Esophagus muscularis mucosa (tissue), 4 donors: ENCODE measurements at regions not wholly inside any gene's neighbourhood (a gene's known extent, or its start where the extent isn't known, plus 50 kb on each side); places are given as distances from the start of the nearest gene placed in this dataset.
"Not testable (repeated sequence)": the region's sequence is repeated elsewhere in the genome, so short reads cannot be mapped to it uniquely, and the experiment has no call there.

ENCODE experiments used
- DNase-seq: peaks from one replicate; pipeline ENCODE4 v3.0.0-alpha.2; 2017; ENCODE audit errors: extremely low spot score
- H3K27ac ChIP-seq, 4 donors: fragments of 200-600 bp; sonication (generic); replicated peaks in 1 of 4; 1 replicate in 3 of 4; 2 replicates in 1 of 4; pipeline ENCODE4 v1.5.1; 2016 to 2019; ENCODE audit warnings: mild to moderate bottlenecking in 1 of 4
- H3K27me3 ChIP-seq, 4 donors: fragments of 200-600 bp; sonication (generic); one replicate each; pipeline versions ENCODE4 v1.5.1 to v1.6.0; 2016 to 2019
- H3K36me3 ChIP-seq, 4 donors: fragments of 200-600 bp; sonication (generic); one replicate each; pipeline ENCODE4 v1.5.1; 2016 to 2019
- H3K4me1 ChIP-seq, 4 donors: fragments of 200-600 bp; sonication (generic); one replicate each; pipeline ENCODE4 v1.5.1; 2016 to 2019
- H3K4me3 ChIP-seq, 4 donors: fragments of 200-600 bp; sonication (generic); 1 replicate in 2 of 4; 2 replicates in 2 of 4; pipeline ENCODE4 v1.5.1; 2016 to 2019; ENCODE audit warnings: mild to moderate bottlenecking in 4 of 4, moderate library complexity in 1 of 4
- H3K9me3 ChIP-seq, 4 donors: fragments of 200-600 bp; sonication (generic); 1 replicate in 3 of 4; 2 replicates in 1 of 4; pipeline ENCODE4 v1.5.1; 2016 to 2019
- EP300 ChIP-seq: sonication (generic); formaldehyde crosslinking; IDR thresholded peaks from one replicate; pipeline ENCODE4 v1.6.1; 2017; ENCODE audit warnings: antibody characterized with exemption
- POLR2A ChIP-seq: fragments of 450-650 bp; IDR thresholded peaks from one replicate; pipeline ENCODE4 v1.6.1; 2017; ENCODE audit warnings: antibody characterized with exemption, moderate library complexity, mild to moderate bottlenecking, low read depth
- POLR2AphosphoS5 ChIP-seq, 2 donors: sonication (generic); formaldehyde crosslinking; IDR thresholded peaks; one replicate each; pipeline ENCODE4 v1.6.1; 2017; ENCODE audit warnings: antibody characterized with exemption in 2 of 2
- WGBS: methylation state at CpG from one replicate; pipeline ENCODE4 v1.1.5; 2018; 5-methylcytosine and 5-hydroxymethylcytosine counted together
- intact Hi-C: fragments of 100-400 bp; cut with DNase I; formaldehyde crosslinking; loops from one replicate; pipeline ENCODE4 v1.15.1; 2023
- TF ChIP-seq, protein P1 (sequence below), 3 experiments: fragments of 200-600 bp in 2 of 3; fragments of 450-650 bp in 1 of 3; sonication (generic) in 2 of 3; IDR thresholded peaks; one replicate each; pipeline ENCODE4 v1.5.1; 2017 to 2019; ENCODE audit warnings: antibody characterized with exemption in 3 of 3, mild to moderate bottlenecking in 2 of 3, moderate library complexity in 1 of 3

DNA sequence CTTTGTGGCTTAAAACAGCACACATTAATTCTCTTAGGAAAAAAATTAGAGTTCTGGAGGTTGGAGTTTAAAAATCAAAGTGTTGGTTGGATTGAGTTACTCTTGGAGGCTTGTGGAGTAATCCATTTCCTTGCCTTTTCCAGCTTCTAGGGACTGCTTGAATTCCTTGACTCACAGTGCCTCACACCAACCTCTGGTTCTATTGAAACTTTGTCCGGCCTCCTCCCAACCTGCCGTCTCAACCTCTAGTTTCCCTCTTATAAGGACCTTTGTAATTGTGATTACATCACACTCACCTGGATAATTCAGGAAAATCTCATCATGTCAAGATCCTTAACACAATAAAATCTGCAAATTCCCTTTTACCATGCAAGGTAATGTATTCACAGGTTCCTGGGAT is 764.2 kb upstream of the CDH18 start:
- H3K9me3 ChIP-seq, intact Hi-C loops, H3K4me1 ChIP-seq, H3K27me3 ChIP-seq, DNase-seq, H3K27ac ChIP-seq, H3K4me3 ChIP-seq, H3K36me3 ChIP-seq: not testable (repeated sequence)
- WGBS: no CpG with 5 or more reads among the region's 2 CpGs

DNA sequence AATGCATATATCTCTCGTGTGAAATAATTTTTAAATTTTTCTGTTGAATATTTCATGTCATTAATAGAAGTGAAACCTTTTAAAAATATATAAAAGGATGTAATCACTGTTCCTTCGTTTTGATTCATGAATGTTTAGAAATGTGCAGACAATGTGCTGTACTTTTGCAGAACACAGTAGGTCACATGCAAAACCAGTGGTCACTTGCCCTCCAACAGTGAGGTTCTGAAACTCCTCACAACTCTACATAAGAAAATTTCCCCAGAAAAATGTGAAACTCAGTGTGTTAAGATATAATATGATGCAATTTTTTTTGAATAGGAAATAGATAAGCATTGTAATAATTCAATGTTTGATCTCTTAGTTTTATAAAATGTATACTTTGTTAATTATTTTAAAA is 747.7 kb upstream of the CDH18 start:
- H3K9me3 ChIP-seq, intact Hi-C loops, H3K27ac ChIP-seq, H3K36me3 ChIP-seq, H3K4me1 ChIP-seq, H3K27me3 ChIP-seq, H3K4me3 ChIP-seq, DNase-seq: not testable (repeated sequence)
- WGBS: 64% methylated on average over 2 of the region's 2 CpGs

DNA sequence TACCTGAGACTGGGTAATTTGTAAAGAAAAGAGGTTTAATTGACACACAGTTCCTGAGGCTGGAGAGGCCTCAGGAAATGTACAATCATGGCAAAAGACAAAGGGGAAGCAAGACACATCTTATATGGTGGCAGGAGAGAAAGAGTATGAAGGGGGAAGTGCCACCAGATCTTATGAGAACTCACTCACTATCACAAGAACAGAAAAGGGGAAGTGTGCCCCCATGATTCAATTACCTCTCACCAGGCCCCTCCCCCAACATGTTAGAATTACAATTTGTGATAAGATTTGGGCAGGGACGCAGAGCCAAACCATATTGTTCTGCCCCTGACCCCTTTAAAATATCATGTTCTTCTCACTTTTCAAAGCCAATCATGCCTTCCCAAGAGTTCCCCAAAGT is 744.2 kb upstream of the CDH18 start:
- H3K9me3 ChIP-seq, intact Hi-C loops, DNase-seq, H3K4me3 ChIP-seq, H3K27ac ChIP-seq, H3K27me3 ChIP-seq, H3K36me3 ChIP-seq, H3K4me1 ChIP-seq: not testable (repeated sequence)
- 95% methylated on average over 1 of the region's 1 CpG for WGBS

DNA sequence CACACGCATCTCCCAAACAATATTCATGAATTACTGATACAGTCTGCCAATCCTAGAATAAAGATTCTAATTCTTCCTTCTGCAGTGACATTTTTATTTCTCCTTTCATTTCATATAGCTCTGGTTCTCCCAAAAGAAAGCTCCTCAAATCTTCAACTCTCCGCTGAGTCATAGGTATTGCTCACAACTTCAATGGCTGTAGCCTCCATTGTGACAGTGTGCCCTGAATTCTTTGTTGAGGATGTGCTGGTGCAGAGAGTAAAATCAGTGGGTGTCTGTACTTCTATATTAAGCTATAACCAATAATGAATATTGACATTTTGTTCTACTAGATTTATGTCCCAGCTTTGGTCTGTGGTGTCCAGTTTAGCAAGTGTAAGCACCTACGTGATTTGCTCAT is 733.3 kb upstream of the CDH18 start:
- H3K9me3 ChIP-seq, H3K27ac ChIP-seq, H3K36me3 ChIP-seq, H3K4me3 ChIP-seq, H3K4me1 ChIP-seq, intact Hi-C loops, H3K27me3 ChIP-seq, DNase-seq: not testable (repeated sequence)
- 87% methylated on average over 3 of the region's 3 CpGs for WGBS

DNA sequence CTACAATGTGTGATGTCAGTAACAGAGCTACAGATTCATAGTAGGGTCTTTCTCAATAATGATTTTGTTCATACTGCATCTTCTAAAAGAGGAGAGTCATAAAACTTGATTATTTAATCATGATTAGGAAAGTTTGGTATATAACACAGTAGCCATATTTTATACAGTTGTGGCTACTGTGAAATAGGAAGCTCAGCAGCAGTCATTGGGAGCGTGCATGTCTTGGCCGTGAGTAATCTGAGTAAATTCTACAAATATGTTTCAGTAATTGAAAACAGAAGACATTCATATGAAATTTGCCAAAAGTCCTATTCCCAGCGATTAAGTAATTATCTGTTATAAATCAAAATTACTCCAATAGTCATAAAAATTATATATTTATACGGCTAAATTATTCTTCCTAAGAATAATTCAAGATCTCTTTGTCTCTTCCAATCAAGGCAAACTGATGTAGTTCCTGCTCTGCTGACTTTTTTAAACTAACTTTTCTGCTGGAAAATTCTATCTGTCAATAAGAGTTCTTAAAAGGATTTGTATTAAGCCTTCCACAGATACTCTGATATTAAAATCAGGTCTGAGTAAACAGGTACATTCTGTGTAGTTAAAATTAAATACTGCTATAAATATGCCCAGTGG is 723.6 kb upstream of the CDH18 start:
- intact Hi-C loops, H3K4me1 ChIP-seq, DNase-seq, H3K4me3 ChIP-seq, H3K27ac ChIP-seq, H3K36me3 ChIP-seq, H3K27me3 ChIP-seq, H3K9me3 ChIP-seq: not testable (repeated sequence)
- WGBS: 73% methylated on average over 4 of the region's 4 CpGs

DNA sequence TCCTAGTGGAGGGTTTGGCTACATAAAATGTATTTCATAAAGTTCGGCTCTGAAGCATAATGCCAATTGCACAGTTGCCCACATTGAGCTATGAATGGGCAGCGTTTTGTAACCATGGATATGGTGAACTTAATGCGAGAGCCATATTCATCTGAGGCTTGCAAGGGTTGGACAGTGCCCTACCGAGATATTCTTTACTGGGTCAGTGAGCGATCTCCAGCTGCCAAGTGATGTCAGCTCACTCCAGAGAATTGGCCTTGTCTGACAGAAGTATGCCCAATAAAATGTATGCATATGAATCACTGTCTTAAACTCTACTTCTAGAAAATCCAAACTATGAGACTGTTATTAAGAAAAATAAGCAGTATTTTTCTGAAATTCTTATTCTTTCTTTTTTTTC is 719.6 kb upstream of the CDH18 start:
- H3K9me3 ChIP-seq, H3K36me3 ChIP-seq, H3K4me3 ChIP-seq, H3K4me1 ChIP-seq, H3K27ac ChIP-seq, intact Hi-C loops, DNase-seq, H3K27me3 ChIP-seq: not testable (repeated sequence)
- WGBS: 80% methylated on average over 5 of the region's 5 CpGs

DNA sequence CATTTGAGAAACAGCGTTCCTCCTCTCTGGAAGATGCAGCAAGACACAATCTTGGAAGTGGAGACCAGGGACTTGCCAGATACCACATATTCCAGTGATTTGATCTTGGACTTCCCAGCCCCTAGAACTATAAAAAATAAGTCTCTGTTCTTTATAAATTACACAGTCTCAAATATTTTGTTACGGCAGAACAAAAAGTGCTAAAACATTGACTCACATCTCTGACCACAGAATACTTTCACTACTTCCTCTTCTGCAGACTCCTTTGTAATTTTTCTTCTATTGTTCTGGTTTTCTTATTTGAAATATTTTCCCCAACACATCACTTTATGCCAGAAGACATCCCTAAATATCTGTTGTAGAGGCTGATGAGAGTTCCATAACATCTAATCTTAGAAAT is 706.1 kb upstream of the CDH18 start:
- DNase-seq: no peak
- Histone ChIP-seq H3K36me3 (no peaks in the 10 kb centered on the region), H3K27me3 (no peaks in the 10 kb centered on the region), H3K4me1 (no peaks in the 10 kb centered on the region), H3K9me3 (no peaks in the 10 kb centered on the region), H3K4me3 (no peak overlapping the region), H3K27ac (no peak overlapping the region)
- TF ChIP-seq POLR2A (no peak), EP300 (no peak)
- TF ChIP-seq, protein P1, sequence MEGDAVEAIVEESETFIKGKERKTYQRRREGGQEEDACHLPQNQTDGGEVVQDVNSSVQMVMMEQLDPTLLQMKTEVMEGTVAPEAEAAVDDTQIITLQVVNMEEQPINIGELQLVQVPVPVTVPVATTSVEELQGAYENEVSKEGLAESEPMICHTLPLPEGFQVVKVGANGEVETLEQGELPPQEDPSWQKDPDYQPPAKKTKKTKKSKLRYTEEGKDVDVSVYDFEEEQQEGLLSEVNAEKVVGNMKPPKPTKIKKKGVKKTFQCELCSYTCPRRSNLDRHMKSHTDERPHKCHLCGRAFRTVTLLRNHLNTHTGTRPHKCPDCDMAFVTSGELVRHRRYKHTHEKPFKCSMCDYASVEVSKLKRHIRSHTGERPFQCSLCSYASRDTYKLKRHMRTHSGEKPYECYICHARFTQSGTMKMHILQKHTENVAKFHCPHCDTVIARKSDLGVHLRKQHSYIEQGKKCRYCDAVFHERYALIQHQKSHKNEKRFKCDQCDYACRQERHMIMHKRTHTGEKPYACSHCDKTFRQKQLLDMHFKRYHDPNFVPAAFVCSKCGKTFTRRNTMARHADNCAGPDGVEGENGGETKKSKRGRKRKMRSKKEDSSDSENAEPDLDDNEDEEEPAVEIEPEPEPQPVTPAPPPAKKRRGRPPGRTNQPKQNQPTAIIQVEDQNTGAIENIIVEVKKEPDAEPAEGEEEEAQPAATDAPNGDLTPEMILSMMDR (IDR thresholded peaks at IDR 0.05): no peak
- WGBS: 91% methylated on average over 2 of the region's 2 CpGs
- intact Hi-C loops: no loop called here

DNA sequence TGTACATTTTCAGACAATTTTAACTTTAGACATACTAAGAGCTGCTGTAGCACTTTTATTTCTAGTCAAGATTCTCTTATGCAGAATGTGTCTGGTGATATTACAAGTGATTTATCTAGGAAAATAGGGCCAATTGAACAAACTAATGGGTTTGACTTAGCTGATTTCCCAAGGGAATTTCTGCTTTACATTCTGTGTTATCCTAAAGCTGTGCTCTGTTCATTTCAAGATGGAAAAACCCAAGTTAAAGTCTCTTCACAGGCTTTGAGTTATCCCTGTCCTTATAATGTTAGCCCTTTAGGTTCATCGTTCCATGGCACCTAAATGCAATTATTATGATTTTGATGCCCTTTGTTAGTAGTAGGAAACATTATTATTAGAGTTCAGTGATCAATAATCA is 704.9 kb upstream of the CDH18 start:
- intact Hi-C loops: no loop called here
- Histone ChIP-seq H3K27ac (no peak overlapping the region), H3K36me3 (no peaks in the 10 kb centered on the region), H3K9me3 (no peaks in the 10 kb centered on the region), H3K4me3 (no peak overlapping the region), H3K27me3 (no peaks in the 10 kb centered on the region), H3K4me1 (no peaks in the 10 kb centered on the region)
- TF ChIP-seq POLR2A (no peak), POLR2AphosphoS5 (IDR thresholded peaks at IDR 0.05) (no peak)
- TF ChIP-seq, protein P1 (IDR thresholded peaks at IDR 0.05): no peak
- WGBS: 96% methylated on average over 1 of the region's 1 CpG
- no peak for DNase-seq
